ENCODE measurements at regions not wholly inside any gene's neighbourhood (a gene's known extent, or its start where the extent isn't known, plus 50 kb on each side); places are given as distances from the start of the nearest gene placed in this dataset.

DNA sequence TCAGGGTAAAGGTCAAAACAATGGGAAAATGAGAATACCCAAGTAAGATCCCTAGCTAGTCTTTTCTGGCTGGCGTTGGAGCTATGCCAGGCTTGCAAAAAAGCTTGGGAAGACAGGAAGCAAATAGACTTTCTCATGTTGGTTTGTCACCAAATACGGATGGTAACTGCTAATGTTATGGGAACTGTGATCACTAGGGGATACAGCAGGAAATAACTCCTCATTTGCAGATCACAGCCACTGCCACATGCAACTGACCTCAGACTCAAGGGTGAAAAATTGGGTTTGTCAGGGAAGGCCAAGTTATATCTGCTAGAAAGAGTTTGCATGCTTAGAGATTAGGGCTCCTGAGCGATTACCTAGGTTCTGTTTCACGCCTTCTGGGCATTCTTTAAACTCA lies 162.9 kb downstream of the NHLRC3 start:
- no peak for DNase-seq (ENCODE audit: low spot score)
- TF ChIP-seq, protein P1, sequence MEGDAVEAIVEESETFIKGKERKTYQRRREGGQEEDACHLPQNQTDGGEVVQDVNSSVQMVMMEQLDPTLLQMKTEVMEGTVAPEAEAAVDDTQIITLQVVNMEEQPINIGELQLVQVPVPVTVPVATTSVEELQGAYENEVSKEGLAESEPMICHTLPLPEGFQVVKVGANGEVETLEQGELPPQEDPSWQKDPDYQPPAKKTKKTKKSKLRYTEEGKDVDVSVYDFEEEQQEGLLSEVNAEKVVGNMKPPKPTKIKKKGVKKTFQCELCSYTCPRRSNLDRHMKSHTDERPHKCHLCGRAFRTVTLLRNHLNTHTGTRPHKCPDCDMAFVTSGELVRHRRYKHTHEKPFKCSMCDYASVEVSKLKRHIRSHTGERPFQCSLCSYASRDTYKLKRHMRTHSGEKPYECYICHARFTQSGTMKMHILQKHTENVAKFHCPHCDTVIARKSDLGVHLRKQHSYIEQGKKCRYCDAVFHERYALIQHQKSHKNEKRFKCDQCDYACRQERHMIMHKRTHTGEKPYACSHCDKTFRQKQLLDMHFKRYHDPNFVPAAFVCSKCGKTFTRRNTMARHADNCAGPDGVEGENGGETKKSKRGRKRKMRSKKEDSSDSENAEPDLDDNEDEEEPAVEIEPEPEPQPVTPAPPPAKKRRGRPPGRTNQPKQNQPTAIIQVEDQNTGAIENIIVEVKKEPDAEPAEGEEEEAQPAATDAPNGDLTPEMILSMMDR (IDR thresholded peaks at IDR 0.05): no peak
- no peak for ATAC-seq (ENCODE audit: low FRiP score)

DNA sequence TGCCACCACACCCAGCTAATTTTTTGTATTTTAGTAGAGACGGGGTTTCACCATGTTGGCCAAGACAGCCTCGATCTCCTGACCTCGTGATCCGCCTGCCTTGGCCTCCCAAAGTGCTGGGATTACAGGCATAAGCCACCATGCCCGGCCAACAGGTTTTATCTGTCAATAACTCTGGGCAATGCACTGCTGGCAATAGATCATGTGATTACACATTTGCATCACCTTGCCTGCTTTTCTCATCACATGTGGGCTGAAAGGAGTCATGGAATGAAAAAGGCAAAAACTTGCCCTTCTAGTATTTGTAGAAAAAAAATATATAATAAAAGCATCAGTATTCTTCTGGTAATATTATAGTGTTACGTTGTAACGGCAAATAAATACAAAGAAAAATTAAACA lies 164.5 kb downstream of the NHLRC3 start:
- TF ChIP-seq, protein P1 (IDR thresholded peaks at IDR 0.05): no peak
- no peak for DNase-seq (ENCODE audit: low spot score)
- ATAC-seq (ENCODE audit: low FRiP score): no peak

DNA sequence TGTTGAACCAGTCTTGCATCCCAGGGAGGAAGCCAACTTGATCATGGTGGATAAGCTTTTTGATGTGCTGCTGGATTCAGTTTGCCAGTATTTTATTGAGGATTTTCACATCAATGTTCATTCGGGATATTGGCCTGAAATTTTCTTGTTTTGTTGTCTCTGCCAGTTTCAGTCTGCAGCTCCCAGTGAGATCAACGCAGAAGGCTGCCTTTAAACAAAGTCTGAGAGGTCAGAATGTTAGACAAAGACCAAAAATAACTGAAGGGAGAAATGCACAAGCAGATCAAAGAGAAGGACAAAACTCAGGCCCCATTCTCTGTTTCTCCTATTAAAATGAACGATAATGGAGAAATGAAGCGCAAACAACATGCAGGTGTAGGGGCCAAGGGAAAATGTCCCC lies 170.4 kb downstream of the NHLRC3 start:
- no peak for DNase-seq (ENCODE audit: low spot score)
- TF ChIP-seq, protein P1 (IDR thresholded peaks at IDR 0.05): no peak
- ATAC-seq (ENCODE audit: low FRiP score): no peak

DNA sequence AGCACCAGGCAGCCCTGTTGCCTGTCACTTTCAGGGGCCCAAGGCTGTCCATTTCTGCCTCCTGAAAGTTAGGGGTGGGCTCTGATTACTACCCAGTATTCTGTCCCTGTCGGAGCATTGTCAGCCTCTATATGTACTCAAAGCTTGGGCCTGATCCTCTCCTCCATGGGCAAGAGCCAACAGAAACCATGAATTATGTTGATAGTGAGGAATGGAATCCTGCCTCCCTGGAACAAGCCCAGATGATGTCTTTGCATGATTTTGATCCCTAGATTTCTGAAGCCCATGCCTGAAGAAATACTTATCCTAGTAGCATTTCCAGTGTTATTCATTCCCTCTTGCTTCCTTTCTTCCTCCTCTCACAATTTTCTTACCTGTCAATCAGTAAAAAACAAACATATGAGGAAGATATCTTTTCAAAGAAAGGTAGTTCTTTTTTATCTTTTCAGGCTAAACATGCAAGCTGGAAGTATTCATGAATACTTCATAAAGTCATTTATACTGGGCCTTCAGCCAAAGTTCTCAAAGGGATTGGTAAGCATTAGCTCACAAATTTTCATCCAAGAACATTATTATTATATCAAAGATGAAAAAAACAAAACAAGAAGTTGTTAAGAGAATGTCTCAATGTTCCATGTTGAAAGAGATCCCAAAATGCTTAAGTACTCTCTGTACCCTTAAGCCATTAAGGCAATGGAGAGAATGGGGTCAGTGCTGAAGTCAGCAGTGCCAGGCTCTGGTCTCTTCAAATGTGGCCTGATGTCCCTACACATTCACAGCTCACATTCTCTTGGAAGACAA lies 171.7 kb downstream of the NHLRC3 start:
- ATAC-seq (ENCODE audit: low FRiP score) (peak; percentile 75), DNase-seq (ENCODE audit: low spot score) (no peak)
- TF ChIP-seq, protein P1 (IDR thresholded peaks at IDR 0.05): no peak

DNA sequence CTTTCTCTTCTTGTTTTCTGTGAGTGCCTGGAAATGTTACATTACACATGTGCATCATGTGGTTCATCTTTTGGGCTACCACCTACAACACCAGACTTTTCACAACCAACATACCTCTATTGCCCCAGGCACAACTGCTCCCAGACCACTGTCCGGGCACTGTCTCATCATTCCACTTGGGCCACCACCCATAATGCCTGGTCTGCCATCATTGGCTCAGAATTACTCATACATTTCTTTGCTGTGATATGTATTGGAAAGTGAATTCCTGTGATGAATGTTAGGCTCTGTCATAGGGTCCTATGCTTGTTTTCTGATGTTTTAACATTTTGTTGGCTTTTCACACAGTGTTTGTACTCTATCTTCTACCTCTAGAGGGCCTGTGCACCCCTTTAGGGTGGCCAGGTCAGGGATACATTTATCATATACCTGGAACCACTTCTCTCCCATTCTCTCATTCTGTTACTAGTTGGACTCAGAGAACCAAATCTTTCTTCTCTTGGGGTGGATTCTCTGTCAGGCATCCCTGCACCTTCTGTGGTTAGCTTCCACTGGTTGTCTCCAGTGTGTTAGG lies 172.8 kb downstream of the NHLRC3 start:
- TF ChIP-seq, protein P1 (IDR thresholded peaks at IDR 0.05): no peak
- ATAC-seq (ENCODE audit: low FRiP score): no peak
- no peak for DNase-seq (ENCODE audit: low spot score)

DNA sequence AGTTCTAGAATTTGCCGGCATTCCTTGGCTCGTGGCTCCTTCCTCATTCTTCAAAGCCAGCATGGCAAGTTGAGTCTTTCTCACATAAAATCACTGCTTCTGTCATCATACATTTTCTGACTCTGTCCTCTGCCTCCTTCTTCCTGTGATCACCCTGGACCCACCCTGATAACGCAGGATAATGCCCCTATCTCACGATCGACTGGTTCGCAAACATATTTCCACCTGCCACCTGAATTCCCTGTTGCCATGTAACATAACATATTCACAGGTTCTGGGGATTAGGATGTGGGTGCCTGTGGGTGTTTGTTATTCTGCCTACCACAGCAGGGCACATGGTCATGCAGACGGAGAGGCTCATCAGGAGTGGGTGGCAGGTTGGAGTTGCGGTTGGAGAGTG lies 177.7 kb downstream of the NHLRC3 start:
- DNase-seq (ENCODE audit: low spot score) (no peak), ATAC-seq (ENCODE audit: low FRiP score) (no peak)
- TF ChIP-seq, protein P1 (IDR thresholded peaks at IDR 0.05): no peak

DNA sequence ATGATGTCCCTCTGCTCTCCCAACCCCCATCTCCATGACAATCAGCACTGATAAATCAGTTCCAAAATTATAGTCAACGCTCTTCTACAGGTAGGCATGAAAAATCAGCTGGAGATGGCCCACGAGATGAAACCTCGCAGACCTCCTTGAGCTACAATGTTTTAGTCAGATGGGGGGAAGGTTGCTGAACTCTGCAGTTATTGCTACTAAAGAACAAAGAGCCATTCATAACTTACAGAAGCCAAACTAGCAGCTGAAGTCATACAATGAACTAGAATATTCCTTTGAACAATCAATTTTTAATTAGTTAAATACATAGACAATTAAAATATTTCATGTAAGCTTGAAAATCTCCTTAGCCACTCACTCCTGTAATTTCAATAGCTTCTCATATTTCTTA lies 179.2 kb downstream of the NHLRC3 start:
- TF ChIP-seq, protein P1 (IDR thresholded peaks at IDR 0.05): no peak
- ATAC-seq (ENCODE audit: low FRiP score): no peak
- DNase-seq (ENCODE audit: low spot score): no peak
